HEK293 (cell line): ENCODE measurements at regions not wholly inside any gene's neighbourhood (a gene's known extent, or its start where the extent isn't known, plus 50 kb on each side); places are given as distances from the start of the nearest gene placed in this dataset.

Source experiments
- KLF1 ChIP-seq: fragments of 450-650 bp; formaldehyde crosslinking; IDR thresholded peaks from 2 replicates; pipeline ENCODE4 v1.5.1; 2016; ENCODE audit warnings: missing biosample characterization, missing genetic modification characterization
- ZBTB8A ChIP-seq: fragments of 450-650 bp; formaldehyde crosslinking; IDR thresholded peaks from 2 replicates; pipeline ENCODE4 v1.5.1; 2016; ENCODE audit warnings: missing biosample characterization, missing genetic modification characterization
- ZNF629 ChIP-seq: fragments of 450-650 bp; formaldehyde crosslinking; IDR thresholded peaks from 2 replicates; pipeline ENCODE4 v1.5.1; 2017; ENCODE audit warnings: missing biosample characterization, missing genetic modification characterization
- TF ChIP-seq, protein P1 (sequence below): fragments of 450-650 bp; formaldehyde crosslinking; IDR thresholded peaks from 2 replicates; pipeline ENCODE4 v1.5.1; 2016; ENCODE audit warnings: missing biosample characterization, missing genetic modification characterization
- TF ChIP-seq, protein P2 (sequence below): fragments of 450-650 bp; formaldehyde crosslinking; IDR thresholded peaks from 2 replicates; pipeline ENCODE4; 2016; ENCODE audit warnings: missing biosample characterization, missing genetic modification characterization
- TF ChIP-seq, protein P3 (sequence below): fragments of 450-650 bp; IDR thresholded peaks from 2 replicates; pipeline ENCODE4 v1.5.1; 2018; ENCODE audit warnings: missing biosample characterization, missing genetic modification characterization

DNA sequence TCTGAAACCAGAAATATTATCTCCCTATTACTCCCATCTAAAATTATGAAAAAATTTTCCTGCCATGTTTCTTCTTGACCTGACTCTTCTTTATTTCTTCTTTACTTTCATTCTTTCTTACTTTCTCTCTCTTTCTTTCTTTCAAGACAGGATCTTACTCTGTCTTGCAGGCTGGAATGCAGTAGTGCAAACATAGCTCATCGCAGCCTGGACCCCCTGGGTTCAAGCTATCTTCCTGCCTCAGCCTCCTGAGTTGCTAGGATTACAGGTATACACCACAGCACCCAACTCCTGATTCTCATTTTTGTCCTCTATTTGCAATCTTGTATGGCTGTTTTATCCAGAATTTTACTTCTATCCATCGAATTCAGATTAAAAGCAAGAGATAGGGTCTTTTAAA is 631.1 kb downstream of the TBC1D4 start:
- TF ChIP-seq, protein P1, sequence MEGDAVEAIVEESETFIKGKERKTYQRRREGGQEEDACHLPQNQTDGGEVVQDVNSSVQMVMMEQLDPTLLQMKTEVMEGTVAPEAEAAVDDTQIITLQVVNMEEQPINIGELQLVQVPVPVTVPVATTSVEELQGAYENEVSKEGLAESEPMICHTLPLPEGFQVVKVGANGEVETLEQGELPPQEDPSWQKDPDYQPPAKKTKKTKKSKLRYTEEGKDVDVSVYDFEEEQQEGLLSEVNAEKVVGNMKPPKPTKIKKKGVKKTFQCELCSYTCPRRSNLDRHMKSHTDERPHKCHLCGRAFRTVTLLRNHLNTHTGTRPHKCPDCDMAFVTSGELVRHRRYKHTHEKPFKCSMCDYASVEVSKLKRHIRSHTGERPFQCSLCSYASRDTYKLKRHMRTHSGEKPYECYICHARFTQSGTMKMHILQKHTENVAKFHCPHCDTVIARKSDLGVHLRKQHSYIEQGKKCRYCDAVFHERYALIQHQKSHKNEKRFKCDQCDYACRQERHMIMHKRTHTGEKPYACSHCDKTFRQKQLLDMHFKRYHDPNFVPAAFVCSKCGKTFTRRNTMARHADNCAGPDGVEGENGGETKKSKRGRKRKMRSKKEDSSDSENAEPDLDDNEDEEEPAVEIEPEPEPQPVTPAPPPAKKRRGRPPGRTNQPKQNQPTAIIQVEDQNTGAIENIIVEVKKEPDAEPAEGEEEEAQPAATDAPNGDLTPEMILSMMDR (tag by site-specific recombination): no peak
- TF ChIP-seq, protein P2, sequence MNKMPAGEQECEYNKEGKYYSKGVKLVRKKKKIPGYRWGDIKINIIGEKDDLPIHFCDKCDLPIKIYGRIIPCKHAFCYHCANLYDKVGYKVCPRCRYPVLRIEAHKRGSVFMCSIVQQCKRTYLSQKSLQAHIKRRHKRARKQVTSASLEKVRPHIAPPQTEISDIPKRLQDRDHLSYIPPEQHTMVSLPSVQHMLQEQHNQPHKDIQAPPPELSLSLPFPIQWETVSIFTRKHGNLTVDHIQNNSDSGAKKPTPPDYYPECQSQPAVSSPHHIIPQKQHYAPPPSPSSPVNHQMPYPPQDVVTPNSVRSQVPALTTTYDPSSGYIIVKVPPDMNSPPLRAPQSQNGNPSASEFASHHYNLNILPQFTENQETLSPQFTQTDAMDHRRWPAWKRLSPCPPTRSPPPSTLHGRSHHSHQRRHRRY (tag by site-specific recombination): no peak
- TF ChIP-seq KLF1 (tag by site-specific recombination) (no peak), ZBTB8A (no peak), ZNF629 (tag by site-specific recombination) (no peak)
- TF ChIP-seq, protein P3, sequence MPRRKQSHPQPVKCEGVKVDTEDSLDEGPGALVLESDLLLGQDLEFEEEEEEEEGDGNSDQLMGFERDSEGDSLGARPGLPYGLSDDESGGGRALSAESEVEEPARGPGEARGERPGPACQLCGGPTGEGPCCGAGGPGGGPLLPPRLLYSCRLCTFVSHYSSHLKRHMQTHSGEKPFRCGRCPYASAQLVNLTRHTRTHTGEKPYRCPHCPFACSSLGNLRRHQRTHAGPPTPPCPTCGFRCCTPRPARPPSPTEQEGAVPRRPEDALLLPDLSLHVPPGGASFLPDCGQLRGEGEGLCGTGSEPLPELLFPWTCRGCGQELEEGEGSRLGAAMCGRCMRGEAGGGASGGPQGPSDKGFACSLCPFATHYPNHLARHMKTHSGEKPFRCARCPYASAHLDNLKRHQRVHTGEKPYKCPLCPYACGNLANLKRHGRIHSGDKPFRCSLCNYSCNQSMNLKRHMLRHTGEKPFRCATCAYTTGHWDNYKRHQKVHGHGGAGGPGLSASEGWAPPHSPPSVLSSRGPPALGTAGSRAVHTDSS (tag by site-specific recombination): no peak
